Mesendoderm (in vitro differentiated cells): ENCODE measurements at regions not wholly inside any gene's neighbourhood (a gene's known extent, or its start where the extent isn't known, plus 50 kb on each side); places are given as distances from the start of the nearest gene placed in this dataset.
A peak's percentile ranks its signal among the peaks of the same experiment; 100 is the strongest.

Source experiments
- DNase-seq: peaks from one replicate; pipeline ENCODE4 v3.0.0; 2013
- H2AK5ac ChIP-seq: 2 replicates; pipeline ENCODE4 v1.6.1; 2013; ENCODE audit warnings: low read length, inconsistent platforms
- H2BK120ac ChIP-seq: 2 replicates; pipeline ENCODE4 v1.6.1; 2013; ENCODE audit warnings: low read depth, mild to moderate bottlenecking, low read length, moderate library complexity, mixed read lengths
- H2BK15ac ChIP-seq: replicated peaks from 2 replicates; pipeline ENCODE4 v1.6.1; 2013; ENCODE audit warnings: low read depth, mild to moderate bottlenecking, moderate library complexity
- H2BK5ac ChIP-seq: 2 replicates; pipeline ENCODE4 v1.6.1; 2013; ENCODE audit warnings: low read length, inconsistent platforms
- H3K18ac ChIP-seq: 2 replicates; pipeline ENCODE4 v1.6.1; 2013; ENCODE audit warnings: mild to moderate bottlenecking, low read length, mixed read lengths
- H3K23ac ChIP-seq: one replicate; pipeline ENCODE4 v1.6.1; 2013; ENCODE audit warnings: low read length
- H3K27ac ChIP-seq: 2 replicates; pipeline ENCODE4 v1.5.1; 2013; ENCODE audit warnings: low read depth, mild to moderate bottlenecking, inconsistent platforms, low read length, moderate library complexity
- H3K27me3 ChIP-seq: 2 replicates; pipeline ENCODE4 v1.6.1; 2013; ENCODE audit warnings: low read length, control low read depth, mild to moderate bottlenecking, inconsistent platforms; ENCODE audit not compliant: insufficient read depth, poor library complexity
- H3K36me3 ChIP-seq: 2 replicates; pipeline ENCODE4 v1.6.1; 2013; ENCODE audit warnings: low read length, inconsistent platforms; ENCODE audit not compliant: control insufficient read depth, insufficient read depth
- H3K4ac ChIP-seq: one replicate; pipeline ENCODE4 v1.6.1; 2013; ENCODE audit warnings: low read depth, mild to moderate bottlenecking, low read length, moderate library complexity
- H3K4me1 ChIP-seq: 2 replicates; pipeline ENCODE4 v1.6.1; 2013; ENCODE audit warnings: low read depth, low read length, inconsistent platforms; ENCODE audit not compliant: control insufficient read depth
- H3K4me2 ChIP-seq: 2 replicates; pipeline ENCODE4 v1.6.1; 2013; ENCODE audit warnings: low read length
- H3K4me3 ChIP-seq: 2 replicates; pipeline ENCODE4 v1.5.1; 2013; ENCODE audit warnings: mild to moderate bottlenecking, low read length
- H3K56ac ChIP-seq: one replicate; pipeline ENCODE4 v1.6.1; 2013; ENCODE audit warnings: low read length
- H3K79me1 ChIP-seq: 2 replicates; pipeline ENCODE4 v1.6.1; 2013; ENCODE audit warnings: low read length, inconsistent platforms
- H3K79me2 ChIP-seq: 2 replicates; pipeline ENCODE4 v1.6.1; 2013; ENCODE audit warnings: mild to moderate bottlenecking, low read length; ENCODE audit not compliant: control insufficient read depth, insufficient read depth
- H3K9ac ChIP-seq: 2 replicates; pipeline ENCODE4 v1.6.1; 2013; ENCODE audit warnings: low read length, inconsistent platforms
- H4K5ac ChIP-seq: one replicate; pipeline ENCODE4 v1.6.1; 2013; ENCODE audit warnings: low read length
- H4K8ac ChIP-seq: one replicate; pipeline ENCODE4 v1.6.1; 2013; ENCODE audit warnings: low read depth, mild to moderate bottlenecking, control low read depth, low read length, moderate library complexity
- WGBS: extraction: QIAGEN DNeasy Blood & Tissue Kit; methylation state at CpG from one replicate; pipeline ENCODE4 v1.1.7; 2013; ENCODE audit warnings: low lambda C conversion rate, missing lambda C conversion rate; ENCODE audit not compliant: insufficient coverage; ENCODE audit errors: extremely low coverage; 5-methylcytosine and 5-hydroxymethylcytosine counted together

- H2BK5ac ChIP-seq = no peak overlapping the region
- H3K4me2 ChIP-seq = no peak overlapping the region
- no CpG with 5 or more reads among the region's 2 CpGs for WGBS
- no peak overlapping the region for H3K4me3 ChIP-seq
- no peak overlapping the region for H2AK5ac ChIP-seq
- no peak overlapping the region for H3K56ac ChIP-seq
- no peaks in the 10 kb centered on the region for H3K79me1 ChIP-seq
- H4K8ac ChIP-seq = no peak overlapping the region
- H4K5ac ChIP-seq = no peak overlapping the region
- H2BK120ac ChIP-seq = no peak overlapping the region
- H3K23ac ChIP-seq = no peak overlapping the region
- no peak for DNase-seq
- no peak overlapping the region for H3K27ac ChIP-seq
- H3K27me3 ChIP-seq = no peaks in the 10 kb centered on the region
- no peak overlapping the region for H3K4ac ChIP-seq
- H3K4me1 ChIP-seq = peaks cover 1% of the 10 kb centered on the region
- H3K79me2 ChIP-seq = no peaks in the 10 kb centered on the region
- H3K18ac ChIP-seq = no peak overlapping the region
- no peak overlapping the region for H2BK15ac ChIP-seq
- H3K9ac ChIP-seq = no peak overlapping the region
- no peaks in the 10 kb centered on the region for H3K36me3 ChIP-seq
These were observed 1329.1 kb upstream of the SPRY2 start for GRCh38 chr13:81670048-81670447.

- WGBS = no CpG with 5 or more reads among the region's 2 CpGs
- DNase-seq = peak; percentile 56
- Histone ChIP-seq H2BK15ac (no peak overlapping the region), H3K27me3 (no peaks in the 10 kb centered on the region), H4K5ac (no peak overlapping the region), H3K4me3 (no peak overlapping the region), H3K9ac (no peak overlapping the region), H3K36me3 (no peaks in the 10 kb centered on the region), H3K23ac (no peak overlapping the region), H3K18ac (no peak overlapping the region), H3K79me2 (no peaks in the 10 kb centered on the region), H2AK5ac (no peak overlapping the region), H3K27ac (no peak overlapping the region), H3K79me1 (no peaks in the 10 kb centered on the region), H3K4ac (no peak overlapping the region), H2BK5ac (no peak overlapping the region), H2BK120ac (no peak overlapping the region), H3K56ac (no peak overlapping the region), H3K4me1 (no peaks in the 10 kb centered on the region), H4K8ac (no peak overlapping the region), H3K4me2 (no peak overlapping the region)
These were observed 1323.9 kb upstream of the SPRY2 start for GRCh38 chr13:81664872-81665271.

GRCh38 chr13:81659984-81660383, 1319.1 kb upstream of the SPRY2 start:
- Histone ChIP-seq H3K4me1 (no peaks in the 10 kb centered on the region), H3K56ac (no peak overlapping the region), H4K5ac (no peak overlapping the region), H2AK5ac (no peak overlapping the region), H2BK5ac (no peak overlapping the region), H3K27ac (no peak overlapping the region), H3K36me3 (no peaks in the 10 kb centered on the region), H3K27me3 (no peaks in the 10 kb centered on the region), H3K4me3 (no peak overlapping the region), H3K9ac (no peak overlapping the region), H3K79me2 (no peaks in the 10 kb centered on the region), H2BK15ac (no peak overlapping the region), H3K18ac (no peak overlapping the region), H4K8ac (no peak overlapping the region), H2BK120ac (no peak overlapping the region), H3K79me1 (no peaks in the 10 kb centered on the region), H3K4ac (no peak overlapping the region), H3K4me2 (no peak overlapping the region), H3K23ac (no peak overlapping the region)
- WGBS = no CpG with 5 or more reads among the region's 1 CpG
- no peak for DNase-seq

GRCh38 chr13:81658598-81659370, 1317.9 kb upstream of the SPRY2 start:
- WGBS = no CpG with 5 or more reads among the region's 8 CpGs
- H3K79me1 ChIP-seq = no peaks in the 10 kb centered on the region

GRCh38 chr13:81639984-81640582, 1299.2 kb upstream of the SPRY2 start:
- no peaks in the 10 kb centered on the region for H3K36me3 ChIP-seq
- DNase-seq = no peak
- no peak overlapping the region for H3K56ac ChIP-seq
- no peaks in the 10 kb centered on the region for H3K79me1 ChIP-seq
- H3K4me1 ChIP-seq = no peaks in the 10 kb centered on the region
- H3K23ac ChIP-seq = no peak overlapping the region
- no peak overlapping the region for H4K5ac ChIP-seq
- H3K18ac ChIP-seq = no peak overlapping the region
- H2BK5ac ChIP-seq = no peak overlapping the region
- H3K4ac ChIP-seq = no peak overlapping the region
- no peak overlapping the region for H2BK120ac ChIP-seq
- H3K27me3 ChIP-seq = no peaks in the 10 kb centered on the region
- no peak overlapping the region for H3K27ac ChIP-seq
- H3K4me3 ChIP-seq = no peak overlapping the region
- H3K9ac ChIP-seq = no peak overlapping the region
- H3K4me2 ChIP-seq = no peak overlapping the region
- no peak overlapping the region for H2AK5ac ChIP-seq
- no CpG with 5 or more reads among the region's 4 CpGs for WGBS
- H3K79me2 ChIP-seq = no peaks in the 10 kb centered on the region
- no peak overlapping the region for H4K8ac ChIP-seq
- no peak overlapping the region for H2BK15ac ChIP-seq

More at GRCh38 chr13:81658598-81659370, 1317.9 kb upstream of the SPRY2 start:
- H3K36me3 ChIP-seq = no peaks in the 10 kb centered on the region
- H3K9ac ChIP-seq = no peak overlapping the region
- no peak overlapping the region for H3K4ac ChIP-seq
- no peak overlapping the region for H4K8ac ChIP-seq
- no peak overlapping the region for H4K5ac ChIP-seq
- H3K23ac ChIP-seq = no peak overlapping the region
- H2BK120ac ChIP-seq = no peak overlapping the region
- H3K27me3 ChIP-seq = no peaks in the 10 kb centered on the region
- no peak overlapping the region for H3K4me2 ChIP-seq
- no peak overlapping the region for H3K56ac ChIP-seq
- H2AK5ac ChIP-seq = no peak overlapping the region
- H3K27ac ChIP-seq = no peak overlapping the region
- H2BK15ac ChIP-seq = no peak overlapping the region
- no peak overlapping the region for H3K4me3 ChIP-seq
- no peaks in the 10 kb centered on the region for H3K79me2 ChIP-seq
- H2BK5ac ChIP-seq = no peak overlapping the region
- H3K18ac ChIP-seq = peak overlapping the region; percentile 60
- H3K4me1 ChIP-seq = no peaks in the 10 kb centered on the region
- peak; percentile 60 for DNase-seq
